OCI-LY3 (cell line): ENCODE measurements at regions not wholly inside any gene's neighbourhood (a gene's known extent, or its start where the extent isn't known, plus 50 kb on each side); places are given as distances from the start of the nearest gene placed in this dataset.
A peak's percentile ranks its signal among the peaks of the same experiment; 100 is the strongest.

ENCODE experiments used
- H2AFZ ChIP-seq: fragments of 200-600, 300-600 bp; shearing (Covaris generic); 2 replicates; pipeline ENCODE4 v1.6.0; 2014; ENCODE audit warnings: antibody characterized with exemption, low read depth, low read length
- H3K27ac ChIP-seq: fragments of 200-600, 300-600 bp; sonication (generic); 2 replicates; pipeline ENCODE4 v1.5.1; 2014; ENCODE audit warnings: mild to moderate bottlenecking, low read length, moderate library complexity, mixed read lengths
- H3K27me3 ChIP-seq: fragments of 200-600, 300-600 bp; sonication (generic); 2 replicates; pipeline ENCODE4 v1.6.1; 2014; ENCODE audit warnings: low read depth, low read length, mixed read lengths
- H3K36me3 ChIP-seq: fragments of 200-600, 300-600 bp; sonication (generic); replicated peaks from 2 replicates; pipeline ENCODE3; 2014; ENCODE audit warnings: low read depth, low read length, mixed read lengths
- H3K4me1 ChIP-seq: fragments of 300-600, 200-600 bp; sonication (generic); 2 replicates; pipeline ENCODE4 v1.6.1; 2014; ENCODE audit warnings: low read length, mixed read lengths
- H3K4me2 ChIP-seq: fragments of 200-600, 300-600 bp; sonication (generic); 2 replicates; pipeline ENCODE4 v1.6.1; 2014; ENCODE audit warnings: low read length, mixed read lengths
- H3K4me3 ChIP-seq: fragments of 300-600, 200-600 bp; sonication (generic); 2 replicates; pipeline ENCODE4 v1.5.1; 2014; ENCODE audit warnings: antibody characterized with exemption, mild to moderate bottlenecking, low read length, moderate library complexity
- H3K79me2 ChIP-seq: fragments of 300-600, 200-600 bp; shearing (Covaris generic); 2 replicates; pipeline ENCODE4 v1.6.1; 2014; ENCODE audit warnings: mild to moderate bottlenecking, low read length, mixed read lengths
- H3K9ac ChIP-seq: fragments of 300-600, 200-600 bp; shearing (Covaris generic); 2 replicates; pipeline ENCODE4 v1.6.0; 2014; ENCODE audit warnings: mild to moderate bottlenecking, low read length, moderate library complexity
- H3K9me3 ChIP-seq: fragments of 200-600, 300-600 bp; shearing (Covaris generic); 2 replicates; pipeline ENCODE4 v1.6.1; 2014; ENCODE audit warnings: low read length, mixed read lengths; ENCODE audit not compliant: insufficient read depth
- H4K20me1 ChIP-seq: fragments of 200-600, 300-600 bp; sonication (generic); 2 replicates; pipeline ENCODE4 v1.6.1; 2016; ENCODE audit warnings: low read length, mixed read lengths; ENCODE audit not compliant: insufficient read depth
- CTCF ChIP-seq: fragments of 200-600, 300-600 bp; sonication (generic); IDR thresholded peaks from 2 replicates; pipeline ENCODE4 v1.5.1; 2014; ENCODE audit warnings: antibody characterized with exemption, low read length, low read depth
- EZH2phosphoT487 ChIP-seq: fragments of 200-600 bp; shearing (Covaris generic); IDR thresholded peaks from 2 replicates; pipeline ENCODE4 v1.6.1; 2018; ENCODE audit warnings: antibody characterized with exemption, mixed run types, low read depth

GRCh38 chr2:220247588-220248350, 620.3 kb downstream of the SLC4A3 start:
- Histone ChIP-seq H3K79me2 (no peaks in the 10 kb centered on the region), H3K9me3 (no peaks in the 10 kb centered on the region), H3K36me3 (no peaks in the 10 kb centered on the region), H3K4me2 (0 out of 2 replicates have a peak overlapping the region, but pooled peaks have one; percentile 17), H3K4me1 (peaks cover 12% of the 10 kb centered on the region), H3K4me3 (no peak overlapping the region), H3K27ac (no peak overlapping the region), H3K9ac (no peak overlapping the region), H2AFZ (no peak overlapping the region), H4K20me1 (no peaks in the 10 kb centered on the region), H3K27me3 (no peaks in the 10 kb centered on the region)
- TF ChIP-seq CTCF (no peak), EZH2phosphoT487 (no peak)

GRCh38 chr2:220259662-220260061, 632.2 kb downstream of the SLC4A3 start:
- H3K79me2 ChIP-seq, result no peaks in the 10 kb centered on the region
- no peak overlapping the region for H3K4me3 ChIP-seq
- no peak overlapping the region for H3K27ac ChIP-seq
- no peaks in the 10 kb centered on the region for H4K20me1 ChIP-seq
- H2AFZ ChIP-seq, result peak overlapping the region; percentile 53
- peaks cover 24% of the 10 kb centered on the region for H3K4me1 ChIP-seq
- H3K27me3 ChIP-seq, result no peaks in the 10 kb centered on the region
- no peak for TF ChIP-seq EZH2phosphoT487
- TF ChIP-seq CTCF, result no peak
- H3K4me2 ChIP-seq, result peak overlapping the region; percentile 39
- no peak overlapping the region for H3K9ac ChIP-seq
- H3K36me3 ChIP-seq, result no peaks in the 10 kb centered on the region
- no peaks in the 10 kb centered on the region for H3K9me3 ChIP-seq

- no peaks in the 10 kb centered on the region for H4K20me1 ChIP-seq
- no peak overlapping the region for H3K27ac ChIP-seq
- peaks cover 18% of the 10 kb centered on the region for H3K4me1 ChIP-seq
- no peak for TF ChIP-seq CTCF
- no peak for TF ChIP-seq EZH2phosphoT487
- no peaks in the 10 kb centered on the region for H3K36me3 ChIP-seq
- H3K4me2 ChIP-seq, result no peak overlapping the region
- H3K9me3 ChIP-seq, result no peaks in the 10 kb centered on the region
- no peak overlapping the region for H3K9ac ChIP-seq
- no peak overlapping the region for H2AFZ ChIP-seq
- H3K27me3 ChIP-seq, result no peaks in the 10 kb centered on the region
- no peaks in the 10 kb centered on the region for H3K79me2 ChIP-seq
- H3K4me3 ChIP-seq, result no peak overlapping the region
Measured at GRCh38 chr2:220263300-220263699, 635.9 kb downstream of the SLC4A3 start.

GRCh38 chr2:220269367-220269766, 641.9 kb downstream of the SLC4A3 start:
- no peak overlapping the region for H2AFZ ChIP-seq
- H3K27ac ChIP-seq, result no peak overlapping the region
- no peaks in the 10 kb centered on the region for H3K27me3 ChIP-seq
- no peaks in the 10 kb centered on the region for H3K36me3 ChIP-seq
- H3K4me3 ChIP-seq, result no peak overlapping the region
- no peak overlapping the region for H3K9ac ChIP-seq
- H3K9me3 ChIP-seq, result no peaks in the 10 kb centered on the region
- H3K4me1 ChIP-seq, result no peaks in the 10 kb centered on the region
- no peak overlapping the region for H3K4me2 ChIP-seq
- no peaks in the 10 kb centered on the region for H4K20me1 ChIP-seq
- TF ChIP-seq EZH2phosphoT487 (no peak), CTCF (no peak)
- H3K79me2 ChIP-seq, result no peaks in the 10 kb centered on the region
